T-helper 1 cell treated with Interleukin-12 subunit alpha and Interleukin-12 subunit beta and Interleukin-4 antibody, amounts not matched to agents 30 μg/mL and 1 μg/mL, for 36 hours (primary cell): ENCODE measurements at regions not wholly inside any gene's neighbourhood (a gene's known extent, or its start where the extent isn't known, plus 50 kb on each side); places are given as distances from the start of the nearest gene placed in this dataset.

Experiments used
- H3K27ac Mint-ChIP-seq: one replicate; pipeline ENCODE4 v1.8.0; 2021; ENCODE audit warnings: mild to moderate bottlenecking, mixed read lengths
- H3K27me3 Mint-ChIP-seq: one replicate; pipeline ENCODE4 v1.8.0; 2021; ENCODE audit warnings: low read depth, mixed read lengths
- H3K36me3 Mint-ChIP-seq: one replicate; pipeline ENCODE4 v1.8.0; 2021; ENCODE audit warnings: low read depth, mixed read lengths
- H3K4me1 Mint-ChIP-seq: one replicate; pipeline ENCODE4 v1.8.0; 2021; ENCODE audit warnings: low read depth, mixed read lengths
- H3K4me3 Mint-ChIP-seq: one replicate; pipeline ENCODE4 v1.8.0; 2021; ENCODE audit warnings: mild to moderate bottlenecking, moderate library complexity, mixed read lengths
- H3K9me3 Mint-ChIP-seq: one replicate; pipeline ENCODE4 v1.8.0; 2021; ENCODE audit warnings: mixed read lengths

- no peaks in the 10 kb centered on the region for H3K36me3 Mint-ChIP-seq
- no peak overlapping the region for H3K27ac Mint-ChIP-seq
- no peak overlapping the region for H3K4me3 Mint-ChIP-seq
- H3K27me3 Mint-ChIP-seq, result no peaks in the 10 kb centered on the region
- no peaks in the 10 kb centered on the region for H3K9me3 Mint-ChIP-seq
- H3K4me1 Mint-ChIP-seq, result no peaks in the 10 kb centered on the region
Observed at GRCh38 chr6:1077478-1078416, 234.2 kb upstream of the FOXQ1 start.

- no peaks in the 10 kb centered on the region for H3K9me3 Mint-ChIP-seq
- H3K36me3 Mint-ChIP-seq, result no peaks in the 10 kb centered on the region
- H3K27me3 Mint-ChIP-seq, result no peaks in the 10 kb centered on the region
- H3K4me1 Mint-ChIP-seq, result no peaks in the 10 kb centered on the region
- H3K27ac Mint-ChIP-seq, result no peak overlapping the region
- H3K4me3 Mint-ChIP-seq, result no peak overlapping the region
Observed at GRCh38 chr6:1076531-1077459, 235.1 kb upstream of the FOXQ1 start.

GRCh38 chr6:1075880-1076279 is 236.0 kb upstream of the FOXQ1 start:
- Mint-ChIP-seq H3K9me3 (no peaks in the 10 kb centered on the region), H3K27me3 (no peaks in the 10 kb centered on the region), H3K4me3 (no peak overlapping the region), H3K27ac (no peak overlapping the region), H3K4me1 (no peaks in the 10 kb centered on the region), H3K36me3 (no peaks in the 10 kb centered on the region)

GRCh38 chr6:1075444-1075843 is 236.5 kb upstream of the FOXQ1 start:
- H3K27me3 Mint-ChIP-seq, result peaks cover 3% of the 10 kb centered on the region
- H3K9me3 Mint-ChIP-seq, result no peaks in the 10 kb centered on the region
- no peaks in the 10 kb centered on the region for H3K4me1 Mint-ChIP-seq
- no peaks in the 10 kb centered on the region for H3K36me3 Mint-ChIP-seq
- no peak overlapping the region for H3K4me3 Mint-ChIP-seq
- no peak overlapping the region for H3K27ac Mint-ChIP-seq

- no peaks in the 10 kb centered on the region for H3K4me1 Mint-ChIP-seq
- no peak overlapping the region for H3K4me3 Mint-ChIP-seq
Observed at GRCh38 chr6:1070085-1070521, 241.8 kb upstream of the FOXQ1 start.

GRCh38 chr6:1068905-1069304 is 243.0 kb upstream of the FOXQ1 start:
- H3K9me3 Mint-ChIP-seq, result no peaks in the 10 kb centered on the region
- no peak overlapping the region for H3K27ac Mint-ChIP-seq
- H3K27me3 Mint-ChIP-seq, result peaks cover 8% of the 10 kb centered on the region
- H3K4me3 Mint-ChIP-seq, result no peak overlapping the region
- H3K36me3 Mint-ChIP-seq, result no peaks in the 10 kb centered on the region
- no peaks in the 10 kb centered on the region for H3K4me1 Mint-ChIP-seq

More at GRCh38 chr6:1070085-1070521, 241.8 kb upstream of the FOXQ1 start:
- H3K9me3 Mint-ChIP-seq, result no peaks in the 10 kb centered on the region
- no peak overlapping the region for H3K27ac Mint-ChIP-seq
- peaks cover 8% of the 10 kb centered on the region for H3K27me3 Mint-ChIP-seq
- H3K36me3 Mint-ChIP-seq, result no peaks in the 10 kb centered on the region

- no peaks in the 10 kb centered on the region for H3K9me3 Mint-ChIP-seq
- H3K4me3 Mint-ChIP-seq, result no peak overlapping the region
- no peaks in the 10 kb centered on the region for H3K36me3 Mint-ChIP-seq
- no peak overlapping the region for H3K27ac Mint-ChIP-seq
- H3K27me3 Mint-ChIP-seq, result peaks cover 8% of the 10 kb centered on the region
- H3K4me1 Mint-ChIP-seq, result no peaks in the 10 kb centered on the region
Observed at GRCh38 chr6:1068068-1068467, 243.8 kb upstream of the FOXQ1 start.

- no peaks in the 10 kb centered on the region for H3K4me1 Mint-ChIP-seq
- peaks cover 12% of the 10 kb centered on the region for H3K27me3 Mint-ChIP-seq
- H3K27ac Mint-ChIP-seq, result no peak overlapping the region
- no peak overlapping the region for H3K4me3 Mint-ChIP-seq
- H3K9me3 Mint-ChIP-seq, result no peaks in the 10 kb centered on the region
- H3K36me3 Mint-ChIP-seq, result no peaks in the 10 kb centered on the region
Observed at GRCh38 chr6:1067346-1067745, 244.6 kb upstream of the FOXQ1 start.

GRCh38 chr6:1066449-1067090 is 245.3 kb upstream of the FOXQ1 start:
- H3K27me3 Mint-ChIP-seq, result peaks cover 14% of the 10 kb centered on the region
- H3K4me1 Mint-ChIP-seq, result no peaks in the 10 kb centered on the region
- H3K9me3 Mint-ChIP-seq, result no peaks in the 10 kb centered on the region
- no peaks in the 10 kb centered on the region for H3K36me3 Mint-ChIP-seq
- no peak overlapping the region for H3K27ac Mint-ChIP-seq
- no peak overlapping the region for H3K4me3 Mint-ChIP-seq

- Mint-ChIP-seq H3K4me1 (no peaks in the 10 kb centered on the region), H3K27me3 (peaks cover 14% of the 10 kb centered on the region), H3K36me3 (no peaks in the 10 kb centered on the region), H3K27ac (no peak overlapping the region), H3K9me3 (no peaks in the 10 kb centered on the region), H3K4me3 (no peak overlapping the region)
Observed at GRCh38 chr6:1065986-1066385, 245.9 kb upstream of the FOXQ1 start.

GRCh38 chr6:1063671-1064355 is 248.1 kb upstream of the FOXQ1 start:
- peaks cover 11% of the 10 kb centered on the region for H3K27me3 Mint-ChIP-seq
- H3K4me3 Mint-ChIP-seq, result no peak overlapping the region
- H3K36me3 Mint-ChIP-seq, result no peaks in the 10 kb centered on the region
- H3K27ac Mint-ChIP-seq, result no peak overlapping the region
- no peaks in the 10 kb centered on the region for H3K9me3 Mint-ChIP-seq
- no peaks in the 10 kb centered on the region for H3K4me1 Mint-ChIP-seq

- Mint-ChIP-seq H3K4me3 (no peak overlapping the region), H3K4me1 (no peaks in the 10 kb centered on the region), H3K27me3 (peaks cover 9% of the 10 kb centered on the region), H3K9me3 (no peaks in the 10 kb centered on the region), H3K27ac (no peak overlapping the region), H3K36me3 (no peaks in the 10 kb centered on the region)
Observed at GRCh38 chr6:1062786-1063545, 248.9 kb upstream of the FOXQ1 start.

GRCh38 chr6:1059596-1059995 is 252.3 kb upstream of the FOXQ1 start:
- Mint-ChIP-seq H3K4me1 (no peaks in the 10 kb centered on the region), H3K27ac (no peak overlapping the region), H3K27me3 (peaks cover 9% of the 10 kb centered on the region), H3K4me3 (no peak overlapping the region), H3K36me3 (no peaks in the 10 kb centered on the region), H3K9me3 (no peaks in the 10 kb centered on the region)
